ENCODE measurements at regions not wholly inside any gene's neighbourhood (a gene's known extent, or its start where the extent isn't known, plus 50 kb on each side); places are given as distances from the start of the nearest gene placed in this dataset.

DNA sequence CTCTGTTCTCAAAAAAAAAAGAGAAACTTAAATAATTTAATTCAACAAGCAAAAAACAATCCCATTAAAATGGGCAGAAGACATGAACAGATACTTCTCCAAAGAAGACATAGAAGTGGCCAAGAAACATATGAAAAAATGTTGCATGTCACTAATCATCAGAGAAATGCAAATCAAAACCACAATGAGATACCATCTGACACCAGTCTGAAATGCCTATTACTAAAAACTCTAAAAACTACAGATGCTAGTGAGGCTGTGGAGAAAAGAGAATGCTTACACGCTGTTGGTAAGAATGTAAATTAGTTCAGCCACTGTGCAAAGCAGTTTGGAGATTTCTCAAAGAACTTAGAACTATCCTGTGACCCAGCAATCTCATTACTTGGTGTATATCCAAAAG is 382.9 kb downstream of the OTOL1 start:
- TF ChIP-seq, protein P1, sequence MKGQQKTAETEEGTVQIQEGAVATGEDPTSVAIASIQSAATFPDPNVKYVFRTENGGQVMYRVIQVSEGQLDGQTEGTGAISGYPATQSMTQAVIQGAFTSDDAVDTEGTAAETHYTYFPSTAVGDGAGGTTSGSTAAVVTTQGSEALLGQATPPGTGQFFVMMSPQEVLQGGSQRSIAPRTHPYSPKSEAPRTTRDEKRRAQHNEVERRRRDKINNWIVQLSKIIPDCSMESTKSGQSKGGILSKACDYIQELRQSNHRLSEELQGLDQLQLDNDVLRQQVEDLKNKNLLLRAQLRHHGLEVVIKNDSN (IDR thresholded peaks at IDR 0.05; ENCODE audit: borderline replicate concordance, low read depth) = no peak
- TF ChIP-seq FOSL2 (IDR thresholded peaks at IDR 0.05; ENCODE audit: borderline replicate concordance, low read depth) (no peak), JUND (IDR thresholded peaks at IDR 0.05) (no peak), EP300 (IDR thresholded peaks at IDR 0.05; ENCODE audit: borderline replicate concordance in 1 of 2, low read depth in 1 of 2, low read length in 1 of 2) (no peak), NFIC (IDR thresholded peaks at IDR 0.05; ENCODE audit: borderline replicate concordance) (no peak), TEAD4 (IDR thresholded peaks at IDR 0.05; ENCODE audit: borderline replicate concordance, insufficient read depth) (no peak)
- TF ChIP-seq, protein P2, sequence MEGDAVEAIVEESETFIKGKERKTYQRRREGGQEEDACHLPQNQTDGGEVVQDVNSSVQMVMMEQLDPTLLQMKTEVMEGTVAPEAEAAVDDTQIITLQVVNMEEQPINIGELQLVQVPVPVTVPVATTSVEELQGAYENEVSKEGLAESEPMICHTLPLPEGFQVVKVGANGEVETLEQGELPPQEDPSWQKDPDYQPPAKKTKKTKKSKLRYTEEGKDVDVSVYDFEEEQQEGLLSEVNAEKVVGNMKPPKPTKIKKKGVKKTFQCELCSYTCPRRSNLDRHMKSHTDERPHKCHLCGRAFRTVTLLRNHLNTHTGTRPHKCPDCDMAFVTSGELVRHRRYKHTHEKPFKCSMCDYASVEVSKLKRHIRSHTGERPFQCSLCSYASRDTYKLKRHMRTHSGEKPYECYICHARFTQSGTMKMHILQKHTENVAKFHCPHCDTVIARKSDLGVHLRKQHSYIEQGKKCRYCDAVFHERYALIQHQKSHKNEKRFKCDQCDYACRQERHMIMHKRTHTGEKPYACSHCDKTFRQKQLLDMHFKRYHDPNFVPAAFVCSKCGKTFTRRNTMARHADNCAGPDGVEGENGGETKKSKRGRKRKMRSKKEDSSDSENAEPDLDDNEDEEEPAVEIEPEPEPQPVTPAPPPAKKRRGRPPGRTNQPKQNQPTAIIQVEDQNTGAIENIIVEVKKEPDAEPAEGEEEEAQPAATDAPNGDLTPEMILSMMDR (IDR thresholded peaks at IDR 0.05) = no peak
